Mammary epithelial cell (primary cell): ENCODE measurements at regions not wholly inside any gene's neighbourhood (a gene's known extent, or its start where the extent isn't known, plus 50 kb on each side); places are given as distances from the start of the nearest gene placed in this dataset.

Source experiments
- EZH2 ChIP-seq: IDR thresholded peaks from 2 replicates; pipeline ENCODE4 v1.6.1; 2012; ENCODE audit warnings: low read length, inconsistent platforms, borderline replicate concordance
- TF ChIP-seq, protein P1 (sequence below), 2 donors: IDR thresholded peaks in 1 of 2; conservative IDR thresholded peaks in 1 of 2; 2 replicates each; pipeline ENCODE4 v1.5.1; 2011 to 2012; ENCODE audit warnings: inconsistent platforms in 2 of 2, low read length in 2 of 2, mild to moderate bottlenecking in 2 of 2, control low read depth in 1 of 2, low read depth in 1 of 2; ENCODE audit not compliant: insufficient read depth in 1 of 2; ENCODE audit errors: extremely low read depth in 1 of 2

- TF ChIP-seq, protein P1, sequence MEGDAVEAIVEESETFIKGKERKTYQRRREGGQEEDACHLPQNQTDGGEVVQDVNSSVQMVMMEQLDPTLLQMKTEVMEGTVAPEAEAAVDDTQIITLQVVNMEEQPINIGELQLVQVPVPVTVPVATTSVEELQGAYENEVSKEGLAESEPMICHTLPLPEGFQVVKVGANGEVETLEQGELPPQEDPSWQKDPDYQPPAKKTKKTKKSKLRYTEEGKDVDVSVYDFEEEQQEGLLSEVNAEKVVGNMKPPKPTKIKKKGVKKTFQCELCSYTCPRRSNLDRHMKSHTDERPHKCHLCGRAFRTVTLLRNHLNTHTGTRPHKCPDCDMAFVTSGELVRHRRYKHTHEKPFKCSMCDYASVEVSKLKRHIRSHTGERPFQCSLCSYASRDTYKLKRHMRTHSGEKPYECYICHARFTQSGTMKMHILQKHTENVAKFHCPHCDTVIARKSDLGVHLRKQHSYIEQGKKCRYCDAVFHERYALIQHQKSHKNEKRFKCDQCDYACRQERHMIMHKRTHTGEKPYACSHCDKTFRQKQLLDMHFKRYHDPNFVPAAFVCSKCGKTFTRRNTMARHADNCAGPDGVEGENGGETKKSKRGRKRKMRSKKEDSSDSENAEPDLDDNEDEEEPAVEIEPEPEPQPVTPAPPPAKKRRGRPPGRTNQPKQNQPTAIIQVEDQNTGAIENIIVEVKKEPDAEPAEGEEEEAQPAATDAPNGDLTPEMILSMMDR (conservative IDR thresholded peaks at IDR 0.05 in 1 of 2, IDR thresholded peaks at IDR 0.05 in 1 of 2; ENCODE audit: extremely low read depth in 1 of 2, insufficient read depth in 1 of 2, low read depth in 1 of 2, low read length in 2 of 2) = no peak
- TF ChIP-seq EZH2 = no peak
Measured at GRCh38 chr5:60280943-60281342, 387.4 kb upstream of the PDE4D start.
